GM06990 (cell line): ENCODE measurements at regions not wholly inside any gene's neighbourhood (a gene's known extent, or its start where the extent isn't known, plus 50 kb on each side); places are given as distances from the start of the nearest gene placed in this dataset.
A peak's percentile ranks its signal among the peaks of the same experiment; 100 is the strongest.

Experiments used
- DNase-seq: peaks from one replicate; pipeline ENCODE4 v3.0.0-alpha.2; 2011; ENCODE audit not compliant: insufficient read length; ENCODE audit errors: extremely low read depth
- H3K27me3 ChIP-seq: replicated peaks from 2 replicates; pipeline ENCODE4 v1.6.0; 2011; ENCODE audit warnings: low read length; ENCODE audit not compliant: control insufficient read depth, insufficient read depth
- H3K36me3 ChIP-seq: 2 replicates; pipeline ENCODE4 v1.5.1; 2011; ENCODE audit warnings: low read length; ENCODE audit not compliant: control insufficient read depth, insufficient read depth
- H3K4me3 ChIP-seq: replicated peaks from 2 replicates; pipeline ENCODE4 v1.5.1; 2011; ENCODE audit warnings: low read depth, mild to moderate bottlenecking, control low read depth, low read length
- CTCF ChIP-seq: IDR thresholded peaks from 2 replicates; pipeline ENCODE4 v1.5.1; 2011; ENCODE audit warnings: low read length, control low read depth, mild to moderate bottlenecking, inconsistent platforms; ENCODE audit not compliant: insufficient read depth, poor library complexity, severe bottlenecking

- Histone ChIP-seq H3K36me3 (no peaks in the 10 kb centered on the region), H3K4me3 (no peak overlapping the region), H3K27me3 (no peaks in the 10 kb centered on the region)
- peak; percentile 30 for DNase-seq
- TF ChIP-seq CTCF: no peak
Observed at GRCh38 chr10:80760914-80761371, 223.2 kb downstream of the SH2D4B start.

GRCh38 chr10:80767963-80768362 lies 230.3 kb downstream of the SH2D4B start:
- DNase-seq: no peak
- Histone ChIP-seq H3K27me3 (no peaks in the 10 kb centered on the region), H3K4me3 (no peak overlapping the region), H3K36me3 (no peaks in the 10 kb centered on the region)
- TF ChIP-seq CTCF: no peak

- no peak overlapping the region for H3K4me3 ChIP-seq
- H3K36me3 ChIP-seq: no peaks in the 10 kb centered on the region
- no peak for DNase-seq
- H3K27me3 ChIP-seq: no peaks in the 10 kb centered on the region
- no peak for TF ChIP-seq CTCF
Observed at GRCh38 chr10:80769700-80770160, 232.0 kb downstream of the SH2D4B start.

- DNase-seq: no peak
- no peak overlapping the region for H3K4me3 ChIP-seq
- TF ChIP-seq CTCF: no peak
- no peaks in the 10 kb centered on the region for H3K27me3 ChIP-seq
- H3K36me3 ChIP-seq: no peaks in the 10 kb centered on the region
Observed at GRCh38 chr10:80770239-80770638, 232.5 kb downstream of the SH2D4B start.

- no peak overlapping the region for H3K4me3 ChIP-seq
- DNase-seq: no peak
- no peaks in the 10 kb centered on the region for H3K27me3 ChIP-seq
- TF ChIP-seq CTCF: no peak
- H3K36me3 ChIP-seq: no peaks in the 10 kb centered on the region
Observed at GRCh38 chr10:80771285-80771684, 233.6 kb downstream of the SH2D4B start.
